GM19455 (cell line): ENCODE measurements at regions not wholly inside any gene's neighbourhood (a gene's known extent, or its start where the extent isn't known, plus 50 kb on each side); places are given as distances from the start of the nearest gene placed in this dataset.
"Not testable (repeated sequence)": the region's sequence is repeated elsewhere in the genome, so short reads cannot be mapped to it uniquely, and the experiment has no call there.

ENCODE experiments used
- ATAC-seq: cut with Tn5 transposase; IDR thresholded peaks from one replicate; pipeline ENCODE4 v1.9.1; 2021; ENCODE audit not compliant: unreplicated experiment

DNA sequence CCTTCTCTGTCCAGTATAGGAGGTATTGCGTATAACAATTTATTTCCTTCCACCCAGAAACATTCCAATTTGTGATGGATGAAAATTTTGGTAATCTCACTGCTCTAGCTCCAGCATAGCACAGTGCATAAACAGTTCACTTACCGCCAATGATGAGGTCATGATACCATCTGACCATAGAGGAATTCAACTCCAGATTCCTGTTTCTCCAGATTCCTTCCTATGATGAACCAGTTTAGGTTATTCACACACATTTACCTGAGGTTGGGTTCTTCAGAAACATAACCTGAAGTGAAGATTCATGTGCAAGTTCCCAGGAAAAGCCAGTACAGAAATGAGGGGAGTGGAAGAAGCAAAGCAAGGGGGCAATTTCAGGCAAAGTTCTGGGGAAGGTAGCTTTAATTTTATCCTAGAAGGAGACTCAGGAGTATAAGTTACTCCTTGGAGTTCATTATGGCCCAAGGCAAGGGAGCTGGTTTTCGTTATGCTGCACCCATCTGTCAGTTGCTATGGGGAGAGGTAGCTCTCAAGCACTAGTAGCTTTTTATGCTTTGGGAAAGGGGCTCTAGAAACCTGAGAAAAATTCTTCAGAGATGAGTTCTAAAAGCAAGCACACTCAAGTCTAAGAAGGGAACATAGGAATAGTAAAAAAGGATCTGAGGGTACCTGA, 121.6 kb downstream of the CASP12 start:
- ATAC-seq, result no peak

DNA sequence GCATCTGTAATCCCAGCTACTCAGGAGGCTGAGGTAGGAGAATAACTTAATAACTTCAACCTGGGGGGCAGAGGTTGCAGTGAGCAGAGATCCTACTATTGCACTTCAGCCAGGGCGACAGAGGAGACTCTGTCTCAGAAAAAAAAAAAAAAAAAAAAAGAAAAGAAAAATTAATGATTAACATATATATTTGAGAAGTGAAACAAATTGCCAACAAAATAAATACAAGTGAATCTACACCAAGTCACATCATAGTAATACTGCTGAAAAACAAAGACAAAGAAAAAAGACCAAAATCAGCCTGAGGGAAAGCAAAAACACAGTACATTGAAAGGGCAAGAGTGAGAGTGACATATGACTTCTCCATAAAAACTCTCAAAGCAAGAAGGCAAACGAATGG, 123.7 kb downstream of the CASP12 start:
- ATAC-seq, result no peak

DNA sequence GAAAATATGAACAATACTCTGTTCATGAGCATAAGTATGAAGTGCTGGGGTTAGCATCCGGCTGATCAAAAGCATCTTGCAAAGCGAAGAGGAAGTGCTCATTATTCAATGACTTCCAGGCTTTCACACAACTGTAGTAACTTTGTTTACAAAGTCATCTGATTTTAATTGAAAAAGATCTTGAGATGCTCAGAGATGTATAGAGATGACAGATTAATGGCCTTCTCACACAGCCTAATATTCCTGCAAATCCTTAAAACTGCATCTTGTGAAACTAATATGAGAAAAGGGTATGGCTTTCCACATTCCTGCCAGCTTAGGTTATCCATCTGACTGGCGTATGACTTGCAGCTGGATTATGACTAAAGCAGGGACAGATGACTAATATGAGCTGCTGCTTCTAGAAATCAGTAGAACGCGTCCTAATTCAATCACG, 125.4 kb downstream of the CASP12 start:
- no peak for ATAC-seq

DNA sequence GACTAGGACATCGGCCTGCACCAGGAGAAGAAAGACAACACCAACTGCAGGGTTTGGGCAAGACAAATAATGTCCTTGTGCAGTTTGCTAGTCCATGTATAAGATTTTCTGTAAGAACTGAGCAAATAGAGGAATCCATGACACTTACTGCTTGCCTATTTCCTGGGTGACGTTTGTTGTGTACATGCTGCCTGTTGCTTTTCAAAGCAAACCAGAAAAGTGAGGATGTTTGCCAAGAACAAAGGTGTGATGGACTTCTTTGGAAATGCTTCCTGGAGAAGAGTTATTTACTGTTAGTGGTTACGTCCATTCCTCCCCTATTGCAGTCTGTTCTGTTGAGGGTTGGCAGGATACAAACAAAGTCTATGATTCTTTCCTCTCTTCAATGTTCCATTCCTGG, 126.5 kb downstream of the CASP12 start:
- no peak for ATAC-seq

DNA sequence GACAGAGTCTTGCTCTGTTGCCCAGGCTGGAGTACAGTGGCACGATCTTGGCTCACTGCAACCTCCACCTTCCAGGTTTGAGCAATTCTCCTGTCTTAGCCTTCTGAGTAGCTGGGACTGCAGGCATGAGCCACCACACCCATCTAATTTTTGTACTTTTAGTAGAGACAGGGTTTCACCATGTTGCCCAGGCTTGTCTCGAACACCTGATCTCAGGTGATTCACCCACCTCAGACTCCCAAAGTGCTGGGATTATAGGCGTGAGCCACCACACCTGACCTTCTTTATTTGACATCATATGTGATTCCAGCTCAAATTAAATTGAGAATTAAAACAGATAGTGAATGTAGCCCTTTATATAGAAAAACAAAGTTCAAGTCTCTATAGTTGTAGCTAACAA, 127.2 kb downstream of the CASP12 start:
- not testable (repeated sequence) for ATAC-seq

DNA sequence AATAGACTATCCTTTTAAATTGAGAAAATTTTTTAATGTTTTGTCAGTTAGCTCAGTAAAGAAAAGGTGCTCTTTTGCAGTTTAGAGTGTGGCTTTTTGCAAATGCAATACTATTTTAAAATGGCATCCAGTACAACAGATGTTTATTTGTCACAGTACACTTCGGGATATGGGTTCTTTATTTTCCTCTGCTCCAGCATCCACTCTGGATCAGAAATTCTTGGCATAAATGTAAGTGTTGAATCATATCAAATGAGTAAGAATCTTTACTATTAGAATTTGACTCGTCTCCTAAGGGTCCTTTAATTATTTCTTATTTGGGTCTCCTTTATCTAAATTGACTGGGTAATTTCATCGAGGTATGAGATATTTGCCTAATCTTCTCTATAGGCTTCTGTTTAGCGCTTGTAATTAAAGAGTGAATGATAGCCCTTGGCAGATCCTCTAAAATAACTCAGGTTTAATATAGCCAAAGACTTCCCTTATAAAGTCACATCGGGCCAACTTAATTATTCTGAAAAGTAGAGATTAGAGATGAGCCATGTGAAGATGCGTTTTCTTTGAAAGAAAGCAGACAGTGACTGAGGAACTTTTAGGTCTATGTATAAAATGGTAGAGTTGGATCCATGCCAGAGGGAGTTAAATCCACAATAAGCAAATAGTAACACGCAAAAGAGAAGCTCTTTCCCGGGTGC, 132.7 kb downstream of the CASP12 start:
- ATAC-seq, result no peak

DNA sequence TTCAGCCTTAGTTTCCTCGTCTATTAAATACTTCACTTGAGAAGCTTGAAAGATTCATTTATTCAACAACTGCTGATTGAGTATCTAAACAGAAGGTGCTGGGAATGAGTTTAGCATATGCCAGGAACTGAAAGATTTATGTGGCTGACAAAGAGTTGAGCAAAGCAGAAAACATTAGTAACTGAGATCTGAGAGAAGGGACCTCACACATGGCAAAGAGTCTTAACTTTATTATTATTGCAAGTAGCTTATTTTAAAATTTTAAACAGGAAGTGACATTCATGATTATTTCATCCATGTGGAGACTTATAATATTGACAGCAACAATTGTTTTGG, 133.6 kb downstream of the CASP12 start:
- ATAC-seq, result no peak

DNA sequence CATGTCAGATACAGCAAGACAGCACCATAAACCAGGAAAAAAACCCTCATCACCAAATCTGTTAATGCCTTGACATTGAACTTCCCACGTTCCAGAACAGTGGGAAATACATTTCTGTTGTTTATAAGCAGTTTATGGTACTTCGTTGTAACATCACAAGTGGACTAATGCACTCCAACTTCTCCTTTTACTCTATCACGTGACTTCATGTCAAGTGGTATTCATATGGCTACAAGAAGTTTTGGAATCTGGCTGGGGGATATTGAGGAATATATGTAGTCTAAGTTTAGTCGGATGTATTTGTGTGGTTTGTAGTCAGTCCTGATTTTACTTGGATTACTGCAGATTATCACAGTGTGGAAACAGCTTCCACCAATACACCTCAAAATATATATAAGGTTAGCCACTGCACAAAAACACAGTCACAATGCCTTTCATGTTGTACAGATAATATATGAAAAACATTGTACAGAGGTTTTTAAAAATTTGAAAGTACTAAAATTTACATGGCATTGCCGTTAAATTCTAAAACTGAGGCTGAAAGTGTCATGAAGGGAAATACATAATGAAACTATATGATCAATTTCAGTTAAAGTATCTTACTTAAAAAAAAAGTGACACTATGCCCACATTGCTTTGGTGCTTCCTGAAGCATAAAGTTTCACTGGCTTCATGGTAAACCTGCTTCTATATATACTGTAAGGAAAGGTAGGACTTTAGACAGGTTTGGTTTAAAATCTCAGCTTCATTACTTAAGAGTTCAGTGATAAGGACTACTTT, 134.1 kb downstream of the CASP12 start:
- ATAC-seq, result no peak

DNA sequence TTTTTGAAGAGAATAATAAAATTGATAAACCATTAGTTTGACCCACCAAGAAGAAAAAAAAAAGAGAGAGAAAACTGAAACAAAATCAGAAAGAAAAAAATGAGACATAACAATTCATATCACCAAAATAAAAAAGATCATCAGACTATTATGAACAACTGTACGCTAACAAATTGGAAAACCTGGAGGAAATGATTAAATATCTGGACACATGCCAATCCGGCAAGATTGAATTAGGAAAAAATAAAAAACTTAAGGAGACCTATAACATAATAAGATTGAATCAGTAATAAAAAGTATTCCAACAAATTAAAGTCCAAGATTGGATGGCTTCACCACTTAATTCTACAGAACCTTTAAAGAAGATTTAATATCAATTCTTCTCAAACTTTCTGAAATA, 136.7 kb downstream of the CASP12 start:
- ATAC-seq, result no peak

DNA sequence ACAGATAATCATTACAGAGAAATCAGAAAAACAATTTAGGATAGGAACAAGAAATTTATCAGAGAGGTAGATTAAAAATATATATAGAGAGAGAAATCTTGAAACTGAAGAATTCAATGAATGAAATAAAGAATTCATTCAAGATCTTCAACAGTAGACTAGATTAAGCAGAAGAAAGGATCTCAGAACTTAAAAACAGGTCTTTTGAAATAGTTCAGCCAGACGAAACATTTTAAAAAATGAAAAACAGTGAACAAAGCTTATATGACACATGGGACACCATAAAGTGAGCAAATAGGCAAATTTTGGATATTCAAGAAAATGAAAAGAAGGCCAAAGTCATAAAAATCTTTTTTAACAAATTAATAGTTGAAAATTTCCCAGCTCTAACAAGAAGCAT, 138.8 kb downstream of the CASP12 start:
- no peak for ATAC-seq

DNA sequence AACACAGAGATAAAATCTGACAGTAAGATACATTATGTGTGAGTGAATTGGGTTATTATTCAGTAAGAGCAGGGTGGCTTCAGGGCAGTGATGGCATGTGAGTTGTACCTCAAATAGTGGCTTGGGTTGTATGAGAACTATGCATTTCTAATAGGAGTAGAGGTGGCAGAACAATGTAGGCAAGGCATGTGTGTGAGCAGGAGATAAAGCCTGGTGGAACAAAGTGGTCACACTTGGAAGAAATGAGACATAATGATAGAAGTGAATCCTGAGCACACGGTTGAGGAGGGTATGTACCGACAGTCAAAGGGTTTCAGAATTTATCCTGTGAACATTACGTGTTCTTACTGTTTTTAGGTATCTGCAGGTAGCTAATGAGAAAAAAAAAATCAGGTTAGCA, 159.3 kb downstream of the CASP12 start:
- ATAC-seq, result no peak

DNA sequence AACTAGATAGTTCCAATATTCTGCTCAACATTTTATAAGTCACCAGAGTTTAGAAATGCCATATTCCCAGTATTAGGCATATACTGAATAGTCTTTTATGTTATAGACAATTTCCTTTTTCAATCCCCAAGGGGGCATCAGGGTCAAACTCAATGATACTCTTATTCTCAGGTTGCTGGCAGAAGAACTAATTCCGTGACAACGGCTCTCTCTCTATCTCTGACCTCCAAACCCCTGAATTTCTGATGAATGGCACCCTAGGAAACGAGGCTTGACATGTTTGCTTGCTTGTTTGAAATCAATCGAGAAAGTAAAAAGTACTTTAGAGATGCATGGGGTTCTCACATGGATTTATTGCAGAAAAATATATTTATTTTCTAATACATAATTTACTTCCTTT, 160.1 kb downstream of the CASP12 start:
- ATAC-seq, result no peak

DNA sequence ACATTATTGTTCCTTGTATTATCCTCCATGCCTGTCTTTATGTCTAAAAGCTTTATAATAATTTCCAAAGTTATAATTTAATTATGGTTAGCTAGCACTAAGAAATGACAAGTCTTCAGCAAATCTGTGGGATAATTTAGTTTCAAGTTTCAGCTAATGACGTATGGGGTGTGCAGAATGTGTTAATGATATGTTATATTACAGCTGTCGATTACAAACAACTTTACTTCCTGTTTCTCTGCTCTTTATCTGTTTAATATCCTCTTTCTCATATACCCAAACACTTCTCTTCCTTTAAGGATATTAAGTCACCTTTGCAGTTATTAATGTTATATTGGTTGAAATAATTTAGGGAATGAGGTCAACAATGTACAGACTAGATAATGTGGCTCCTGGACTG, 161.8 kb downstream of the CASP12 start:
- no peak for ATAC-seq

DNA sequence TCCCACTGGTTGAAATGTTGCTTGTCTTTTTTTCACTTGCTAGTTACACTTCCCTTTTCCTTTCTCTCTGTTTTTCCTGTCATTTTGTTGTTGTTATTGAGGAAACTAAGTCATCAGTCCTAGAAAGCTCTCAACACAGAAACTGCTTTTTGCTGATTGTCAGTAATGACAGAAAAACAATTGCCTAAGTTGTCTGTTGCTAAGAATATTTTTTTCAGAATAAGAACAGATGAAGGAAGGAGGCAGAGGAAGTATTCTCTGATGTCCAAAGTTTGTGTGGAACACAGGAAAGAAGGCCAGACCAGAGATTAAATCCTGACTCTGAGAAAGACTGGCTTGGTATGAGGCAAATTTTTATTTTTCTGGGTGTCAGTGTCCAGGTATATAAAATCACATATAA, 163.3 kb downstream of the CASP12 start:
- no peak for ATAC-seq

DNA sequence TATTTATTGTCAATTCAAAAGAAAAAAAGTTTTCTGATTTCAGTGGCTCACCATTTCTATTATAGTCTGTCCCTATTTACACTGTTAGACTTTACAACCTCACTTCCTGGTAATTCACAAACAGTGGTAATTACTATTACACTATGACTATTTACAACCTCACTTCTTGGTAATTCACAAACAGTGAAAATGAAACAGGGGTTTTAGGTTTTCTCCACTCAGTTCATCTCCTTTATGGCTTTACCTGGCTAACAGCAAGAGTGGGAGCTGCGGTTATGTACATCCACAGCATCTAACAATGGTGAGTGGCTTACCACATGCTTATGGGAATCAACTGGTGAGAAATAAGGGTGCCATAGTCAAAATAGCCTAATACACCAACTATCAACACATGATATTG, 166.4 kb downstream of the CASP12 start:
- no peak for ATAC-seq

DNA sequence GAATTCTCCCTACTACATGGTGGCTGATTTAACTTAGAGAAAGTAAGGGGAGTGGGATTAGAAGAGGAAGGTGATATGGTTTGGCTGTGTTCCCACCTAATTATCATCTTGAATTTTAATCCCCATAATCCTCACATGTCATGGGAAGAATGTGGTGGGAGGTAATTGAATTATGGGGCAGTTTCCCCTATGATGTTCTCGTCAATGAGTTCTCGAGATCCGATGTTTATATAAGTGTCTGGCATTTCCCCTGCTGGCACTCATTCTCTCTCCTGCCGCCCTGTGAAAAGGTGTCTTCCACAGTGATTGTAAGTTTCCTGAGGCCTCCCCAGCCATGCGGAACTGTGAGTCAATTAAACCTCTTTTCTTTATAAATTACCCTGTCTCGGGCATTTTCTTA, 169.3 kb downstream of the CASP12 start:
- ATAC-seq, result no peak

DNA sequence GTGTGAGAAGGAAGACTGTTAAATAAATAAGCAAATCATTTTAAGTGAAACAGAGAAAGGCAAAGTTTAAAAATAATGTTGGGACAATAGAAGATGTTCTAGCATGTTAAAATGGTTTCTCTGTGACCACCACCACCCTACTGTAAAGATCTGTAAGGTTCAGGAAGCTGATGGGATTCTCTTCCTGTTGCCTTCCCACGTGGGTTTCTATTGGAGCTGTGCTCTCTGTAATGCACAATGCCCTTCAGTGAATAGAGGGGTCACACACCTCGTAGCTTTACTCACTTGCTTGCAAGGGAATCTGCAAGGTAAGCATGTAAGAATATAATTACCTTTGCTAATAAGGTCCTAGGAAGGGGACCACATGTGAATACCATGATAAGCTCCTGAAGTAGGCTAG, 170.5 kb downstream of the CASP12 start:
- ATAC-seq, result no peak

DNA sequence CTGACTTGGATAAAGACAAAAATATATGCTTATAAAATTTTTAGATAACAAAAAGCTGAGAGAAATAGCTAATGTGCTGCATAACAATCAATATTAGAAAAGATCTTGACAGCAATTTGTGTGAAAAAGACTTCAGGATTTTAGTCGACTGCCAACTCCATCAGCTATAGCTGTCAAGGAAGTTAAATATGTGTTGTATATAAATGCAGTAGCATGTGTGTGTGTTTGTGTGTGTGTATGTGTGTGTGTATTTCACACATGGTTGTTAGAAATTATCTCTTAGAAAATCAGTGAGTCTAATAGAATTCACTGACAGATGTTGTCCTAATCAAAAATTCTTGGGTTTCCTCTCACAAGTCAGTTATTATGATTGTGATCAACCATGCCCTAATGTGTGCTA, 171.2 kb downstream of the CASP12 start:
- no peak for ATAC-seq

DNA sequence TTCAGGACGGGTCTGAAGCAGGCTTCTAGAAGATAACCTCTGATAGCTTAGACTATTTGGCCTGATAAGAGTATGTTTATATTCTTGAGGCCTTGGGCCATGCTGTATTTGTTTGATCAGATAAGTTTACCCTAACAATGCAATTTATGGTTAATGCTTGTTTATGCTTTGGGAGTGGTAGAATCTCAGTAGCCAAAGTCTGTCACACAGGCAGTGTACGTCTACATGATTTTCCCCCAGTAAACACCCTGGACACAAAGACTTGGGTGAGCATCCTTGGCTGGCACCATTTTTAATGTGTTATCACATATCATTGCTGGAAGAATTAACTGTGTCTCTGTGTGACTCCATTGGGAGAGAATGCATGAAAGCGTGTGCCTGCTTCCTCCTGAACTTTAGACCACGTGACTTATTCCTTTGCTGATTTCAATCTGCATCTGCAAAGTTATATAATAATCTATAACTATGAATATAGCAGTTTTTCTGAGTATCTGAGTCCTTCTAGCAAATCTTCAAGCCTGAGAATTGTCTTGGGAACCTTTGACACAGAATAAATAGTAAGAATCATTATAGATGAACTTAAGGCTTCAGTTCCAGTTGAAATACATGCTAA, 172.4 kb downstream of the CASP12 start:
- no peak for ATAC-seq

DNA sequence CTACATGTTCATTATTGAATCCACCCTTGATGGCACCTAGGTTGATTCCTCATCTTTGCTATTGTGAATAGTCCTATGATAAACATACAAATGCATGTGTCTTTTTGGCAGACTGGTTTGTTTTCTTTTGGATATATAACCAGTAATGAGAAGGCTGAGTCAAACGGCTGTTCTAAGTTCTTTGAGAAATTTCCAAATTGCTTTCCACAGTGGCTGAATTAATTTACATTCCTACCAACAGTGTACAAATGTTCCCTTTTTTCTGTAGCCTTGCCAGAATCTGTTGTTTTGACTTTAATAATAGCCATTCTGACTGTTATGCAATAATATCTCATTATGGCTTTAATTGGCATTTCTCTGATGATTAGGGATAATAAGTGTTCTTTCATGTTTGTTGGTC, 184.9 kb downstream of the CASP12 start:
- ATAC-seq, result no peak

DNA sequence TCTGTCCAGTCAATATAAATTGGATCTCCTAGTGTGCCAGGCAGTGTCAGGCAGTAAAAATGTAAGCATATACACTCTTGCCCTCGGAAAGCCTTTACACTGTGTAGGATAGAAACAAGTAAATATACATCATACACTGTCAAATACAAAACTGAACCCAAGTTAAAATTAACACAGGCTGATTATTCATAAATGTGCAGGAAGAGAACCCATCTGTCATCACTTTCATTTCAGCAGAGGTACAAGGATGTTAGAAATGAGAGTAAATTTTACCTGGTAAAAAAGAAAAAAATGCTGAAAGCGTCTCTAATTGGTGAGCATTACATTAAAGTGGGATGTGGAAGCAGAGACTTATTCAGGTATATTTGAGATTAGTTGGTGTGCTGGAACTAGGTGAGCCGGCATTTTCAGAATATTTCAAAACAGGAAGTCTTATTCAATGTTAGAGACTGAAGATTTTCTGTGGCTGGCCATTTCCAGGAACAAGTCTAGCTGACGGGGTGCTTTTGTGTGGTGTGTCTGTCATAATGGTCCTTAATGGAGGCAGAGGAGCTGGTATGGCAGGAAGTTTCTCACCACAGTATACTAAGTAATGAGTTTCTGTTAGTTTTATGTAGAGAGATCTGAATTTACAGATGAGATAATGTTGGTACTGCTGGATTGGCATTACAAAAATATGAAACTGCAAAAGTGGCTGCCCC, 192.6 kb downstream of the CASP12 start:
- ATAC-seq, result peak; percentile 100
